NCI-H82 (cell line): ENCODE measurements at regions not wholly inside any gene's neighbourhood (a gene's known extent, or its start where the extent isn't known, plus 50 kb on each side); places are given as distances from the start of the nearest gene placed in this dataset.
A peak's percentile ranks its signal among the peaks of the same experiment; 100 is the strongest.
"Not testable (repeated sequence)": the region's sequence is repeated elsewhere in the genome, so short reads cannot be mapped to it uniquely, and the experiment has no call there.

Experiments used
- DNase-seq: peaks from one replicate; lab custom pipeline; 2025; lab: John Stamatoyannopoulos, UW

DNA sequence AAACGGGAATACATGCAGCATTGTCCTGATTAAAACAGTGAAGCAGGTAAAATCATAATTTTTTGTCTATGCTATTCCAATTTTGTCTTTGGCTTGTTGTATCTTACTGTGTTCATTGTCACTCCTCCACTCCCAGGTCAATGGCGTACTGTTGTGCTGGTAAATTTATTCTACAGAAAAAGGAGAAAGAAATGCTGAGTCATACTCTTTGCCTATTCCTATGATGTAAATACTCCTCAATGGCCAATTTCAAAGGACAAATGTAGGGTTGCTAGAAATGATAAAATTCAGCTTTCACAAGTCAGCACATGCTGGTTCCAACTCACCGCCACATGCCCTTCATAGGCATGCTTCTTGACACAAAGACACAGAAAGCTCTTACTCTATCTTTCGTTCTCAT, 694.4 kb upstream of the PCDH20 start:
- no peak for DNase-seq

DNA sequence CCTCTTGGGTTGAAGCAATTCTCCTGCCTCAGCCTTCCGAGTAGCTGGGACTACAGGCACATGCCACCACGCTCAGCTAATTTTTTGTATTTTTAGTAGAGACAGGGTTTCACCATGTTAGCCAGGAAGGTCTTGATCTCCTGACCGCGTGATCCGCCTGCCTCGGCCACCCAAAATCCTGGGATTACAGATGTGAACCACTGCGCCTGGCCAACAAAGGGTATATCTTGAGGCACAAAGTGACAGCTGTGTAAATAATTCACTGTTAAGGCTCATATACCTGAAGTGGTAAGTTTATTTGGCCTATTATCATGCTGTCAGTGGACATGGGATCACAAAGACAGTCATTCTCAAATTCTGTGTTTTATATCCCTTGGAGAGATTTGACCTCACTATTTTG, 688.5 kb upstream of the PCDH20 start:
- DNase-seq = not testable (repeated sequence)

GRCh38 chr13:62096652-62097051, 681.0 kb upstream of the PCDH20 start:
- DNase-seq = no peak

DNA sequence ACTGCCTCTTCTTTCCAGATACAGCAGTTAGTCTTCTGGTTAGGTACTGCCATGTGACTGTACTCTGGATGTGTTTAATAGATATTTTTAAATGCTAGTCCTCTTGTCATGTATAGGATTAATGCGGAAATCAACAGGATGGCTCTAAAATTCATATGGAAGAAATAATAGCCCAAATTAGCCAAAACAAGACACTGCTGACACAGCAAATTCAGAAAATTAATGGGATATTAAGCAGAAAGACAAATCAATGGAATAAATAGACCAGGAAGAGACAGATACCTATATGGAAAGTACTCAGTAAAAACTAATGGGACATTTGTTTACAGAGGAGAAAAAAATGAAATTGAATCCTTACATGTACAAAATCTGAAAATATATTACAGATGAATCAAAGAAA, 679.3 kb upstream of the PCDH20 start:
- DNase-seq = no peak

DNA sequence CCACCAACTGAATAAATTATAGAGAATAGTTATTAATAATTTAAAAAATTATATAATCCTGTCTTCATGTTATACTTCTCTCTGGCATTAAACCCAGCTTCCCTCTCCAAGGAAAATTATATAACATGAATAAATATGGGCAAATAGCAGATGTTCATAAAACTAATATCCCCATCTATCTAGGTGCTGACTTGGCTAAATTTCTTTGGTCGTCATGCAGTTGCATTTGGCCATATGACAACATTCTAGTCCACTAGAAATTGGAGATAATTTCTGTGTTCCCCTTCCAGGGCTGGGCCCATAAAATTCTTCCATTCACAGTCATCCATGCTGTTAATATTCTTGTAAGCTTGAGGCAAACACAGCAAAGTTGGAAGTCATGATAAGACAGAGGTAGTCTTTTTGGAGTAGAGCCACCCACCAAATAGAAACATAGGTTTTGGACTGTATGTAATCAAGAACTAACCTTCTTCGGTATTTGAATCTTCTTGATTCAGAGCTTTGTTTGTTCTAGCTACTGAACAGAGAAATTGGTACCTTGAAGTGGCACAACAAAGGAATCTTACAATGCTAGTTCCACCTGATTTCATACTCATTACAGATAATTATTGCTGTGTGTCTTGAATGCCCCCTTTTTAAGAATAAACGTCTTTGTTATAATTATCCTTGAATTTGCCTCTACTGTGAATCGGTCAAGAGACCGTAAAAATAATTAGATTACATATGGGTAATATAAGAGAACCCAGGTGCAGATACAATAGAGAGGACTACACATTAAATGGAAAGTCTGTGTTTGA, 678.5 kb upstream of the PCDH20 start:
- no peak for DNase-seq

DNA sequence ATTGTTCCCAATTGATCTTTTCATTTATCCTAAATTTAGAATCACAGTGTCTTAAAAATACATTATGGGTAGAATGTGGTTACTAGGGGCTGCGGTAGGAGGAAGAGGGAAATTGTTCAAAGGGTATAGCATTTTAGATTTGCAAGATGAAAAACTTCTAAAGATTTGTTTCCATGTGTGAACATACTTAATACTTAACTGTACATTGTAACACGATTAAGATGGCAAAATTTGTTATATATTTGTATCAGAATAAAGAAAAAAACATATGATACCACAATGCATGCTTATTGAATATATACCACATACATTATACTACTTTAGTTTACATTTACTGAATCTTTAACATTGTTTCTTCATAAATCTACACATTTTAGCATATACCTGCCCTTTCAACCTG, 677.3 kb upstream of the PCDH20 start:
- no peak for DNase-seq

GRCh38 chr13:62092536-62092935, 676.9 kb upstream of the PCDH20 start:
- DNase-seq = no peak

DNA sequence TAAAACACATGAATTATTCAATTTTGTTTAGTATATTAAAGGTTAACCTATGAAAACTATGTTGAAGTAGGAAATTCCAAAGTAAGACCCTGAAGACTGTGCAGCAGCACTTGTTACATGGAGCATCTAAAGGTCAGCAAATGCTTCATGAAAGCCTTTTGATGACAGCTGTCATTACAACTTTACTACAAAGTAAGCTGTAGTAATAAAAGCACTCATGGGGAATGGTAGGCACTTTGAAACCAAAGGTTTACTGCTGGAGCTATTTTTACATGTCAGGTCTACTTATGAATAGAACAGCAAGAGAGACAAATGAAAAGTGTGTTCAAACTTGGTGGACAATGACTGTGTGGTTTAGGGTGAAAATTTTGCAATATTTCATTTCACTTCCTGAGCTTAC, 672.5 kb upstream of the PCDH20 start:
- no peak for DNase-seq

DNA sequence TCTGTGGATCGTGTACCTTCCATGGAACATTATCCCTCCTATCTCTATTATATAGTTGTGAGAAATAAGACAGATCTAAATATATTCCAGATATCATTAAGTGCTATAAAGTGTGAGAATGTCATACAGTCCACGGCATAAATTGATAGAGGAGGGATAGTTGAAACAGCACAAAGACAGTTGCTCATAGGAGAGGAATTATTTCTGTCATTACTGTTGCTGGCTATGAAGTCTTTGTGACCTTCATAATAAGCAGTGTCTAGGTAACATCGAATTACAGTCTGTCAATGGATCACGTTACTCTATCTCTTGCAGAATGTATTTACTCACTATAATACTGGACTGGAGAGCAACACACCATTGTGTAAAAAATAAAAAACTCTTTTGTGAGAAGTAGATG, 671.5 kb upstream of the PCDH20 start:
- DNase-seq = no peak

- DNase-seq = no peak
These were observed 669.9 kb upstream of the PCDH20 start for GRCh38 chr13:62085337-62086229.

GRCh38 chr13:62084728-62085127, 669.1 kb upstream of the PCDH20 start:
- DNase-seq = no peak

GRCh38 chr13:62067821-62068220, 652.2 kb upstream of the PCDH20 start:
- DNase-seq = no peak

DNA sequence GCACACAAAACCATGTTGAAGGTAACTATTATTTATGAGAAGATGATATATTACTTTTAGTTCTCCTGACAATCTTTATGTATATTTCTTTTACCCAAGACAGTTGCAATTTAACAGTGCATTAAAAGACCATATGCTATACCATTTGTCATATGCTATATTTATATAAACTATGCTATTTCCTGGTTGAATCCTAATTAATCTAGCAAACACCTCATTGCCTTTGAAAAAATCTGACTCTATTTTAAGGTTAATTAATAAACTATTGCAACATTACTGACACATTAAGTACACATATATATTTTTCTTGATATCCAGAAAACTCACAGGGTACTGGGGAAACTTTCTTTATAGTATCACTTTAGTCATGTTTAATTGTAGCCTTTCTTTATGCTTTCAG, 649.4 kb upstream of the PCDH20 start:
- DNase-seq = no peak

DNA sequence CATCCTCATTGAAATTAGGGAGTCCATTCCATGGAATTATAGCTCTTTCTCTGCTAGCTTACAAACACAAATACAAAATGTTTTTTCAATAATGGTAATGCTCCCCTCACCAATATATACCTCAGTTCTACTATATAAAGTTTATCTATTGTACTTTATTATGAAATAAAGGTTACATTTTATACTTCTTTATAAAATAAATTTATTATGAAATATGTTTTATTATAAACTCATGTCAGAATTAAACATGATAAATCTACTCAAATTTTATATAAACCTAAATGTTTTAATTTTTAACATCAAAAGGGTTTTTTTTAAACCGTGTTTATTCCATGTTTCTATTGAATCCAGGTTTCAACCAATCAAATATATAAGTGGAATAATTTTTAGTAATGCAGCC, 646.1 kb upstream of the PCDH20 start:
- no peak for DNase-seq

DNA sequence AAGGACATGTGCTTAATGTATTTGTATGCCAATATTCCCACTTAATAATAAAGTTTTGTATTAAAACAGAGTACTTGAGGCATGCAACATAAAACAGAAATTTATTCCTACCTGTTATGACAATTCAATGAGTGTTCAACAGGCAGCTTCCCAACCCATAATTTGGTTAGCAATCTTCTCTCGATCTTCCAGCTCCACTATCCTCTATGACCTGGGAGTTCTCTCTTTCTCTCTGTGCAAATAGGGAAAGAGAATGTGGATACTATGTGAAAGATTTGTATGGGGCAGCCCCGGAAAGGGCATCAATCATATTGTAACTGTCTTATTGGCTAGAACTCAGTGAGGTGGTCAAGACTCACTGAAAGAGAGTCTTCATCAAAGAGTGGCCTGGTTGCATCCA, 644.9 kb upstream of the PCDH20 start:
- no peak for DNase-seq

GRCh38 chr13:62057286-62057685, 641.6 kb upstream of the PCDH20 start:
- no peak for DNase-seq

GRCh38 chr13:62049992-62050391, 634.3 kb upstream of the PCDH20 start:
- DNase-seq = no peak

- no peak for DNase-seq
These were observed 630.9 kb upstream of the PCDH20 start for GRCh38 chr13:62046512-62046911.

DNA sequence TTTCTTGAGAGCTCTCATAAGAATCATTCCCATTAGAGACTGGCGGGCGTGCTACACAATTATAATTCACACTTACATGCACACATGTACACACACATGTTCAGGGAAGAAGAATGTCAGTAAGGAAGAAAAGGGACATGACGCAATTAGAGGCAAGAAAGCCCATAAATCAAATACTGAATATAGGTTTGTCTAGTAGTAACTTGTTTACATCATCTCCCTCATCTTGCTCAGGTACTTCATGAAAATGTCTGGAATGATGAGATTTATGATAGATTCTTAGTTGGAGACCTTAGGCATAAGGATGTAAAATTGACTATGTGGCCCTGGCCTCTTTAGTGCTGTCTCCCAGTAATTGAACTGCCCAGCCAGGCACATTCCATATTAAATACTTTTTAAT, 628.0 kb upstream of the PCDH20 start:
- DNase-seq = no peak

GRCh38 chr13:62040806-62041205, 625.2 kb upstream of the PCDH20 start:
- DNase-seq = no peak

DNA sequence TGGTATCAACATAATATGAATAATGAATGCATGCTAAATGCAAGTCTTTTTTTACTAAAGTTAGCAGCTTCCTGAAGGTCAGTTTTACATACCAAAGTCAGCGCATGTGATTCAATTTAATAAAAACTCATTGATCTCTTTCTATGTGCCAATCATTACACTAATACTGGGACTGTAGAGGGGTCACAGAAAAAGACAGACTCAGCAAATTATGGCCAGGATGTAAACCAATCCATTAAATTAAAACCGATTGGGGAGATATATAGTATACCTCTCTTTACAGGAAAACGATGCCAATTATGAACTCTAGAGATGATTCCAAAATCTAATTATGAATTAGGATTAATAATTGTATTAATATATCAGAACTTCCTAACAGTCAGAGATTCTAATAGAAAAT, 624.4 kb upstream of the PCDH20 start:
- DNase-seq = no peak

GRCh38 chr13:62038214-62038613, 622.6 kb upstream of the PCDH20 start:
- DNase-seq = no peak

DNA sequence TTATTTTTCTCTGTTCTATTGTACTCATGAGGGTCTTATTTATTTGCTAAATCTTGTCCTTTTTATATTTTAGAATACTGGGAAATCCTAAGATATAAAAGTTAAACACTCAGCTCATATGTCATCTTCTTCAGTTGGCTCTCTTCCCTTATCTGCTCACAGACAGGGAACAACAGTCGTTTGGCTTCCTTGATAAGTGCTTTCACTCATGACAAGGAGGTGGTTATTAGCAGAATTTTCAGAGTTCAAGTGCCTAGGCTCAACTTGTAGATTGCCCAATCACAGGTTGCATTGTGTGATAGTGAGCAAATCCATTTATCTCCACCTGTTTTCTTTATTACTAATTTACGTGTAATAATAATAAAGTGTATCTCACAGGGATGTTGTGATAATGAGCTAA, 620.3 kb upstream of the PCDH20 start:
- DNase-seq = peak; percentile 40
